Hepatocyte (in vitro differentiated cells): ENCODE measurements at regions not wholly inside any gene's neighbourhood (a gene's known extent, or its start where the extent isn't known, plus 50 kb on each side); places are given as distances from the start of the nearest gene placed in this dataset.

Experiments
- CTCF ChIP-seq: fragments of 200-600 bp; sonication (generic); IDR thresholded peaks from 2 replicates; pipeline ENCODE4 v1.5.1; 2016; ENCODE audit warnings: antibody characterized with exemption, mild to moderate bottlenecking; ENCODE audit not compliant: poor library complexity
- EZH2 ChIP-seq: fragments of 200-600 bp; sonication (generic); IDR thresholded peaks from 2 replicates; pipeline ENCODE4 v1.6.1; 2016; ENCODE audit warnings: antibody characterized with exemption, mild to moderate bottlenecking, borderline replicate concordance
- EZH2phosphoT487 ChIP-seq: fragments of 200-600 bp; sonication (generic); IDR thresholded peaks from one replicate; pipeline ENCODE4 v1.6.1; 2018; ENCODE audit warnings: antibody characterized with exemption, mild to moderate bottlenecking, low read depth, moderate library complexity; ENCODE audit not compliant: unreplicated experiment, severe bottlenecking

GRCh38 chr14:49134940-49135339 is 451.2 kb downstream of the RPS29 start:
- TF ChIP-seq CTCF (peak; percentile 6), EZH2 (no peak), EZH2phosphoT487 (no peak)
